Spinal cord (tissue), 9 donors: ENCODE measurements at regions not wholly inside any gene's neighbourhood (a gene's known extent, or its start where the extent isn't known, plus 50 kb on each side); places are given as distances from the start of the nearest gene placed in this dataset.
"Not testable (repeated sequence)": the region's sequence is repeated elsewhere in the genome, so short reads cannot be mapped to it uniquely, and the experiment has no call there.

Experiments used
- DNase-seq, 6 donors: peaks; one replicate each; pipeline versions ENCODE4 v3.0.0 to v3.0.0-alpha.2; 2013 to 2015; ENCODE audit warnings: low spot score in 6 of 6, low read depth in 4 of 6
- H3K27ac ChIP-seq: one replicate; pipeline ENCODE4 v1.5.1; 2013; ENCODE audit warnings: low read depth, low read length, control low read depth
- H3K27me3 ChIP-seq: one replicate; pipeline ENCODE4 v1.6.1; 2013; ENCODE audit warnings: low read length; ENCODE audit not compliant: control insufficient read depth, insufficient read depth
- H3K36me3 ChIP-seq: one replicate; pipeline ENCODE4 v1.6.1; 2013; ENCODE audit warnings: low read length; ENCODE audit not compliant: control insufficient read depth, insufficient read depth
- H3K4me1 ChIP-seq: one replicate; pipeline ENCODE4 v1.6.1; 2013; ENCODE audit warnings: low read length; ENCODE audit not compliant: control insufficient read depth, insufficient read depth
- H3K4me3 ChIP-seq: one replicate; pipeline ENCODE4 v1.5.1; 2013; ENCODE audit warnings: low read depth, low read length, control low read depth
- H3K9me3 ChIP-seq: one replicate; pipeline ENCODE4 v1.6.1; 2013; ENCODE audit warnings: low read length; ENCODE audit not compliant: control insufficient read depth, insufficient read depth
- WGBS: methylation state at CpG from one replicate; pipeline ENCODE4 v1.1.5; 2013; ENCODE audit warnings: missing lambda C conversion rate; ENCODE audit not compliant: insufficient coverage; 5-methylcytosine and 5-hydroxymethylcytosine counted together
- donor health status: healthy.

DNA sequence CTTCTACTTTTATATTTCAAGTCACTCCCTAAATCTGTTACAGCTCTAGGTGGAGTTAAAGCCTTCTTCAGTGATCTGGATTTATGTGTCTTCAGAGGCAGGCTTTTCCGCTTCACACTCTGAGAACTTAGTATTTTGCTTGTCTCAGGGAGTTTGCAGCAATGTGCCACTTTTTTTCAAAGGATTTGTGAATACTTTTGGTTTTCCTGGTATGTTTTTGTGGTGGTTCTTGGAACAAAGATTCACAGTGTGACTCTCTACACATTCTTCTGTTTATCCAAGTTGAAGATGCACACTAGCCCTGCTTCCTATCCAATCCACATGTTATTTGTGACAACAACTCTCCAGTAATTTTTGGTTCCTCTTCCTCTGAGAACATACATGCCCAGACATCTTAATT, 1253.7 kb downstream of the TECRL start:
- WGBS = no CpG with 5 or more reads among the region's 1 CpG
- peak in 1 of 6 donors; percentile 10 for DNase-seq
- H3K4me1 ChIP-seq = no peaks in the 10 kb centered on the region
- no peak overlapping the region for H3K4me3 ChIP-seq
- H3K27me3 ChIP-seq = no peaks in the 10 kb centered on the region
- peaks cover 1% of the 10 kb centered on the region for H3K9me3 ChIP-seq
- H3K27ac ChIP-seq = no peak overlapping the region
- no peaks in the 10 kb centered on the region for H3K36me3 ChIP-seq

- Histone ChIP-seq H3K4me1 (no peaks in the 10 kb centered on the region), H3K27me3 (no peaks in the 10 kb centered on the region), H3K27ac (no peak overlapping the region), H3K4me3 (no peak overlapping the region), H3K9me3 (no peaks in the 10 kb centered on the region), H3K36me3 (no peaks in the 10 kb centered on the region)
- WGBS = 93% methylated on average over 3 of the region's 5 CpGs
- no peak for DNase-seq
Measured at GRCh38 chr4:63123441-63123840, 1285.8 kb downstream of the TECRL start.

- Histone ChIP-seq H3K36me3 (no peaks in the 10 kb centered on the region), H3K4me3 (no peak overlapping the region), H3K9me3 (no peaks in the 10 kb centered on the region), H3K27me3 (no peaks in the 10 kb centered on the region), H3K4me1 (no peaks in the 10 kb centered on the region), H3K27ac (no peak overlapping the region)
- no peak for DNase-seq
- WGBS = no CpG with 5 or more reads among the region's 2 CpGs
Measured at GRCh38 chr4:63122955-63123354, 1286.3 kb downstream of the TECRL start.

- DNase-seq = no peak
- Histone ChIP-seq H3K27me3 (no peaks in the 10 kb centered on the region), H3K4me1 (no peaks in the 10 kb centered on the region), H3K4me3 (no peak overlapping the region), H3K36me3 (no peaks in the 10 kb centered on the region), H3K9me3 (no peaks in the 10 kb centered on the region), H3K27ac (no peak overlapping the region)
- no CpG with 5 or more reads among the region's 3 CpGs for WGBS
Measured at GRCh38 chr4:63106600-63106999, 1302.7 kb downstream of the TECRL start.

GRCh38 chr4:63105839-63106238, 1303.4 kb downstream of the TECRL start:
- Histone ChIP-seq H3K27ac (no peak overlapping the region), H3K4me1 (no peaks in the 10 kb centered on the region), H3K36me3 (no peaks in the 10 kb centered on the region), H3K4me3 (no peak overlapping the region), H3K27me3 (no peaks in the 10 kb centered on the region), H3K9me3 (no peaks in the 10 kb centered on the region)
- no peak for DNase-seq

- H3K4me3 ChIP-seq = no peak overlapping the region
- no peaks in the 10 kb centered on the region for H3K4me1 ChIP-seq
- H3K9me3 ChIP-seq = no peaks in the 10 kb centered on the region
- H3K27ac ChIP-seq = no peak overlapping the region
- WGBS = no CpG with 5 or more reads among the region's 1 CpG
- H3K36me3 ChIP-seq = no peaks in the 10 kb centered on the region
- DNase-seq = no peak
- no peaks in the 10 kb centered on the region for H3K27me3 ChIP-seq
Measured at GRCh38 chr4:63090641-63091040, 1318.6 kb downstream of the TECRL start.

- no peaks in the 10 kb centered on the region for H3K9me3 ChIP-seq
- 67% methylated on average over 1 of the region's 1 CpG for WGBS
Measured at GRCh38 chr4:63085091-63085490, 1324.2 kb downstream of the TECRL start.

GRCh38 chr4:63080934-63081333, 1328.3 kb downstream of the TECRL start:
- Histone ChIP-seq H3K9me3 (no peaks in the 10 kb centered on the region), H3K36me3 (no peaks in the 10 kb centered on the region), H3K27ac (no peak overlapping the region), H3K4me3 (no peak overlapping the region), H3K27me3 (no peaks in the 10 kb centered on the region), H3K4me1 (no peaks in the 10 kb centered on the region)
- no CpG with 5 or more reads among the region's 1 CpG for whole genome bisulfite sequencing
- DNase-seq = no peak

More at GRCh38 chr4:63085091-63085490, 1324.2 kb downstream of the TECRL start:
- Histone ChIP-seq H3K27me3 (no peaks in the 10 kb centered on the region), H3K4me1 (no peaks in the 10 kb centered on the region), H3K27ac (no peak overlapping the region), H3K4me3 (no peak overlapping the region), H3K36me3 (no peaks in the 10 kb centered on the region)
- DNase-seq = no peak

DNA sequence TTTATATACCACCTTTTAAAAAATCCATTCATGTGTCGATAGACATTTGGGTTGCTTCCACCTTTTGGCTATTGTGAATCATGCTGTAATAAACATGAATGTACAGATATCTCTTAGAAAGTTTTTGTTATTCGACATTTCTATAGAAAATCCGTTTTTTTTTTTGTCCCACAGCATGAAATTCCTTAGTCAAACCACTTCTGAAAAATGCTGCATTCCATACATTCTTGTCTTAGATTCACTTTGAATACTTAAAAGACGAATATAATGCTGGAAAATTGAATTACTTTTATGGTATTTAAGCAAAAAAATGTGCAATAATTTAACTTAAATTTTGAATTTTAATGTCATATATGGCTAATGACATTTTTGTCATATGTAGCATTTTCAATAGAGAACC, 1345.5 kb downstream of the TECRL start:
- WGBS = no CpG with 5 or more reads among the region's 4 CpGs
- Histone ChIP-seq H3K27ac (no peak overlapping the region), H3K4me3 (no peak overlapping the region), H3K4me1 (no peaks in the 10 kb centered on the region), H3K9me3 (no peaks in the 10 kb centered on the region), H3K27me3 (no peaks in the 10 kb centered on the region), H3K36me3 (no peaks in the 10 kb centered on the region)
- no peak for DNase-seq

- H3K27ac ChIP-seq, H3K4me3 ChIP-seq, DNase-seq, H3K4me1 ChIP-seq, H3K9me3 ChIP-seq, H3K27me3 ChIP-seq, H3K36me3 ChIP-seq: not testable (repeated sequence)
- WGBS = no CpG with 5 or more reads among the region's 3 CpGs
Measured at GRCh38 chr4:63062891-63063290, 1346.4 kb downstream of the TECRL start.
